HG02852 (cell line): ENCODE measurements at regions not wholly inside any gene's neighbourhood (a gene's known extent, or its start where the extent isn't known, plus 50 kb on each side); places are given as distances from the start of the nearest gene placed in this dataset.

Experiments used
- ATAC-seq: cut with Tn5 transposase; IDR thresholded peaks from one replicate; pipeline ENCODE4 v1.9.1; 2021; ENCODE audit warnings: mild to moderate bottlenecking, moderate library complexity; ENCODE audit not compliant: unreplicated experiment

GRCh38 chr15:53462651-53463050, 296.8 kb downstream of the WDR72 start:
- no peak for ATAC-seq

DNA sequence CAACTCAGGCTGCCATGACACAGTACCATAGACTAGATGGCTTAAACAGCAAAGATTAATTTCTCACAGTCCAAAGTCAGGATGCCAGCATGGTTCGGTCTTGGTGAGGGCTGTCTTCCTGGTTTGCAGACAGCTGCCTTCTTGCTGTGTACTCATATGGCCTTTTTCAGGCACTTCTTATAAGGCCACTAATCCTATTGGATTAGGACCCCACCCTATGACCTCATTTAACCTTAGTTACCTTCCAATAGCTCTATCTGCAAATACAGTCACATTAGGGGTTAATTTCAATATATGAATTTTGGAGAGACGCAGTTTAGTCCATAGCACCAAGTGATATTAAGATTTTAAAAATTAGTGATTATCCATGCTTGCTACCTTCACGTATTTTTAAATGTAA, 297.8 kb downstream of the WDR72 start:
- no peak for ATAC-seq

GRCh38 chr15:53458736-53459135, 300.7 kb downstream of the WDR72 start:
- no peak for ATAC-seq

GRCh38 chr15:53457479-53457878, 302.0 kb downstream of the WDR72 start:
- ATAC-seq: no peak

GRCh38 chr15:53454843-53455721, 304.4 kb downstream of the WDR72 start:
- ATAC-seq: no peak

DNA sequence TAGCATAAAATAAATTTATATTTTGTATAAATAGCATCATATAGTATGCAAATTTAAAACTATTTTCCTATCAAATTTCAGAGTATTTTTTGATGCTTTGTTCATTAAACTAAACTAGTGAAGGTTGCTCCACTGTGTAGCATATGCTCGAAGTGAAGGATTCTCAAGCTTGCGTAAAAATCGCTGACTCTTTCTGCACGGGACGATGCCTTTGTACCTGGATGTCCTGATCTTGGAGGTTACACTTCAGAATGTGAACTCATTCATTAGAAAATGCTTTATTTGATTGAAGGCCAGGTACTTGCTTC, 305.0 kb downstream of the WDR72 start:
- ATAC-seq: no peak

GRCh38 chr15:53453253-53454105, 306.0 kb downstream of the WDR72 start:
- ATAC-seq: no peak

DNA sequence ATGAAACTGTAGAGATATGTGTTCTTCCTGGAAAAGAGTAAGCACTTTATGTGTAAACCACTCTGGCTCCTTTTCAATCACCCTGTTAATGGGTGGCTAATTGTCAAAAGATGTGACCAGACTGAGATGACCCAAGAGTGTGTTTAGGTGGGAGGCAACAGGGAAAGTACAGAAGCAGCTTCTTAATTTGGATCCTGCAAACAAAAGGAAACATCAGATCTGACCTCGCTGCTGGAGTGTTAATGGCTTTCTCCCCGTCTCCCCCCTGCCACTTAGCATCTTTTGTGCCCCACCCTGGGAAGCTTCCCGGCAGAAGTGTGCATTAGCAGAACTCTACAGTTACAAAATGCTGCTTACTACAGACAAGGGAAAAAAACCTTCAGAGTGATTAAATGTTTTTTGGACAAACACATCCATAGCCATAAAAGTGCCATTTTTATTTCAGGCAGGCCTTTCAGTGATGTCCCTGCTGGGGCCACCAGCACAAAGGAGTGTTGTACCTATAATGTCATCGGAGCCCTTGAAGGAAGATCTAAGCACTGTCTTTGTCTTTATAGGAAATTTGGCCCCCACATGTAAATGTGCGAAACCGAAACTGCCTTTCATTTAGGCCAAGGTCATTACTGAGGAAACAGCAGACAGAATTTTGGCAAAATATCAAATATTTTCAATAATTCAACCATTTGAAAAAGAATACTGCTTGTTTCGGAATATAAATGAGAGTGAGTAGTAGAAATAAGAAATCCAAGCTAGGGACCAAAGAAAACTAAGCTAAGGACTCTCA, 311.0 kb downstream of the WDR72 start:
- no peak for ATAC-seq

DNA sequence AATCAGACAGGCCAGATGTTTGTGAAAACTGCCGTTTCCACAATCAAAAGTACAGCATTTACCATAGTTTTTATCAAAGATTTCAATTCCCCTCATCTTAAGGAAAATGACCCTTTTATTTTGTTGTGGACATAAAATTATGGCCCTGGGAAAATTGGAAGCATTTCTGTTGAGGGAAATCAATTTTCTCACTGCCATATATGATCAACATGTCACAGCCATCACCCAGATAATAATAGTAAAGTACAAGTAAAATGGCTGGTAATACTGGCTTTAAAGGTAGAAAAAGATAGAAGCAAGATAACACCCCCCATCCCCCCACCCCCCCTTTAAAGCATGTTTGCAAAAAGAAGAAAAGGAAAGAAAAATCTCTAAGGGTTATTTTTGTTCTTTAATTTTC, 311.7 kb downstream of the WDR72 start:
- ATAC-seq: no peak

- no peak for ATAC-seq
Measured at GRCh38 chr15:53447053-53447574, 312.3 kb downstream of the WDR72 start.

- no peak for ATAC-seq
Measured at GRCh38 chr15:53446376-53446775, 313.1 kb downstream of the WDR72 start.

DNA sequence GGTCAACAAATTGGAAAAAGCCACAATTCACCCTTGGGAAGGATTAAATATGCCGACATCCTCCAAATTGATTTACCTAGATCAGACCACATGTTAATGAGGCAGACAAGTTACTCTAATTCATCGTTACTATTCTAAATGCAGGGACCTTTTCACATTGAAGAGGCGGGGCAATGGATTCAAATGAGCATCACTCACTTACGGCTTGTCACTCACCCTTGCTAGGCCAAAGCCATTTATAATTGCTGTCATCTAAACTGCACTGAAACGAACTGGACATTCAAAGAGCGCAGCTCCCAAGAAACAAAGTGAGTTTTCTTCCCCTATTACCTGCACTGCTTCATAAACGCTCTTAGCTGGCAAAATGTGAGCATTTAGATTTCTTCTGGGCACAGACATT, 313.9 kb downstream of the WDR72 start:
- no peak for ATAC-seq

DNA sequence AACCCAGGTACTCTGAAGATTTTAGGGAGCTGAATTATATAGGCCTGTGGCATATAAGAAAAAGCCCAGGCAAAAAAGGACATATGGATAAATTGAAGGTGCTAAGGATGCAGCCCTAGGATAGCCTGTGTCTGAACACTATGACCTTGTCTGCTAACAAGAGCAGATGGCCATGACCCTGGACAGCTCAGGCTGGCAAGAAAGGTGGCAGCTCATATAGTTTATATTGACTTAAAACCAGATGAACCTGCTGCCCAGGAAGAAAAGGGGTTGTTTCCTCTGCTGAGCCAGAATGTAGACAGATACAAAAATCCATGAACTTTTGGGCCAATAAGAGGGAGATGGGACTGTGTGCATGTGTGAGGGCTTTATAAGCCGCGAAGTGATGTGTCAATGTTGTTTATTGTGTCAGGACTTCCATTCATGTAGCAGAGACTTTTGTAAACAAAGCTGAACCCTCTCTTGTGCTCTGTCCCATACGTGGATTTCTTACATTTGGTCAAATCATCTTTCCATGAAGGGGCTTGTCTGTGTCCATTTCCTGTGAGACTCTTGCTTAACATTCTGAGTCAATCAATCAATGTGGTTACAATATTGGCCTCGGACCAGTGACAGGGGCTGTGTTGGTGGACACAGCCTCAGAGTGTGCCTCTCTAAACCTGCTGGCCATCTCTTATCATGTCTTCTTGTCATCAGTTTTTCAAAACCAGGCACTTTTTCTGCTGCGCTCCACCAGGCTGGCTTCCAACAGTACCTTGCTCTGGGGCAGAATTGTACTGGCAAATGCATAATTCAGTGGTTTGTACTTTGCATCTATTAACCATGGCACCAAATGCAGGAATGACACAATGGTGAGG, 321.2 kb downstream of the WDR72 start:
- ATAC-seq: no peak

GRCh38 chr15:53437366-53437765, 322.1 kb downstream of the WDR72 start:
- ATAC-seq: no peak

DNA sequence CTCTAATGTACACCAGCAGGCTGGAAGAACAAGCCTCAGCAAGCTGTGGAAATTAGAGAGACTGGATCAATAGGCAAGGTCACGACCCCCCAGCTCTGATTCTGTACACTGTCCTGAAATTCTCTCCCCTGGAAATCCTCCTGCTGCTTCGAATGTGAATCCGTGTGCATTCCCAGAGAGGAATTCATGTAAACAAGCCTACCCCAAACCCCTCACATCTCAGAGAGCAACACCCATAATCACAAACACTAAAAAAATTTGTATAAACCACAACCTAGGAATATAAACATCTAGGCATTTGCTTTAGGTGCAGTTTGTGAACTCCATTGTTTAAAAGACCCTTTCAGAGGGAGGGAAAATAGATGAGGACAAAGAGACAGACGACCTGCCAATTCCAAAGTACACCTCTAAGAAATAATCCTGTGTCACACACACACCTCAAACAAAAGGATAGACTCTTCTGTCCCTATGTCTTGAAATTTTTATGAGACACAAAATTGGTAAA, 325.2 kb downstream of the WDR72 start:
- no peak for ATAC-seq

DNA sequence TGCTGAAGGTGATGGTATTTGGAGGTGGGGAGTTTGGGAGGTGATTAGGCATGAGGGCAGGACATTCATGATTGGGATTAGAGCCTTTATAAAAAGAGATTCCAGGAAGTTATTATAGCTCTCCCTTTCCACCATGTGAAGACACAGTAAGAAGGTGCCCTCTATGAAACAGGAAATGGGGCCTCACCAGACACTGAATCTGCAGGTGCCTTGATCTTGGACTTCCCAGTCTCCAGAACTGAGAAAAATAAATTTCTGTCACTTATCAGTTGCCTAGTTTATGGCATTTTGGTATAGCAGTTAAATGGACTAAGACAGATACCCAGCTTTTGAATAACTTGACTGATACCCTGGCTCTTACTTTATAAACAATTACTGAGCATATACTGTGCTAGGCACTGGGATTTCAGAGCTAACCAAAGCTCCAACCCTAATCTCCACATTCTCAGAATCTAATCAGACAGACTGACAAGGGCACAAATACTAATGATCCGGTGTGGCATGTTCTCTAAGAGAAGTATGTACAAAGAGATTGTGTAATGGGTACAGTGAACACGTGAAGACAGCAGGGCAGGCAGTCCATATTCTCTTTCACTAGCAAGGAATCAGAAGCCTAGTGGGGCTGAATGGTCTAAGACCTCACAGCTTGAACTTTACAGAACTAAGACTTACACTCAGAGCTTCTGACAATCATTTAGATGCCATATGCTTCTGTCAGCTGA, 343.1 kb downstream of the WDR72 start:
- no peak for ATAC-seq

- no peak for ATAC-seq
Measured at GRCh38 chr15:53414167-53414566, 345.3 kb downstream of the WDR72 start.

DNA sequence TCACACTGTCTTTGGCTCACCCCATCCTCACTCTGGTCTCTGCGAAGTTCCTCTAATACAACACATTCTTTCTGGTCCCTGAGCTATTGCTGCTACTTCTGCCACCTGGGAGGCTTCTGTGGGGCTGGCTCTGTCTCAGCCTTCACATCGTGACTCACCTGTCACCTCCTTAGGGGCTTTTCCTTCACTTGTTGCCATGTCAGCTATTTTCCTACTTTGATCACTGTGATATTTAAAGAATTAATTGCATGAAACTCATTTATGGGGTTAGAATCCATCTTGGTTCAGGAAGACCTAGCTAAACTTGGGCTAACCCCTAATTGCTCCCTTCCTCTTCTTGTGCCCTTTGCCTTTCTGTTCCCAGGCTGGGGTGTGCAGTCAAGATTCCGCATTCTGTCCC, 346.9 kb downstream of the WDR72 start:
- no peak for ATAC-seq

DNA sequence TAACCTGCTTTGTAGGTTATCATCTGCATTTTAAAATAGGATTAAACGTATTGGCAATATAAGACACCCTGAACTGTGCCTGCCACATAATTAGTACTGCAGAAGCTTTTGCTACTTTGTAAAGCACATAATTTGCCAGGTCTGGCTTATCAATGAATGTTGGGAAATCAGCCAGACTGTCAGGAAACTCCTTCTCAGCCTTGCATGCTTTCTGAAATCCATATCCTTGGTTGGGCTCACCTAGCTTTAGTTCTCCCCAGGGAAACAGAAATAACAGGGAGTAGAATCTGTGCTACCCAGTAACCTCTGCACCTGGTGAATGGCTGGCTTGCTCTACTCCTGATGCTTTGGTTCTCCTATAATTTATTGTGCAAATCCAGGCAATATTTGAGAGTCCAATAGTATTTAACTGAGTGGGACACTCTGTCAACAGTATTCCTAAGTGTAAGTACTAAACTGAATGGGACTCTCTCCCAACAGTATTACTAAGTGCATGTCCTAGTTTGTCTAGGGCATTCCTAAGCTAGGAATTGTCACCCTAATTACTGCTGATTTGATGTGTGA, 354.5 kb downstream of the WDR72 start:
- no peak for ATAC-seq
